DOHH2 (cell line): ENCODE measurements at regions not wholly inside any gene's neighbourhood (a gene's known extent, or its start where the extent isn't known, plus 50 kb on each side); places are given as distances from the start of the nearest gene placed in this dataset.

Source experiments
- H3F3A ChIP-seq: fragments of 200-600 bp; sonication (generic), shearing (Covaris generic); 2 replicates; pipeline ENCODE4 v1.6.0; 2016; ENCODE audit warnings: antibody characterized with exemption, mild to moderate bottlenecking; ENCODE audit not compliant: control insufficient read depth, insufficient read depth
- H3K27ac ChIP-seq: fragments of 200-600 bp; sonication (generic); 2 replicates; pipeline ENCODE4 v1.5.1; 2014; ENCODE audit warnings: low read depth, mild to moderate bottlenecking, low read length, moderate library complexity
- H3K27me3 ChIP-seq: fragments of 200-600 bp; sonication (generic); 2 replicates; pipeline ENCODE4 v1.6.1; 2014; ENCODE audit warnings: mild to moderate bottlenecking, low read length, mixed read lengths; ENCODE audit not compliant: control insufficient read depth
- H3K36me3 ChIP-seq: fragments of 200-600 bp; sonication (generic); 2 replicates; pipeline ENCODE4 v1.6.1; 2014; ENCODE audit warnings: mild to moderate bottlenecking, low read length, moderate library complexity, mixed read lengths; ENCODE audit not compliant: control insufficient read depth
- H3K4me1 ChIP-seq: fragments of 200-600 bp; sonication (generic); 2 replicates; pipeline ENCODE4 v1.6.1; 2014; ENCODE audit warnings: mild to moderate bottlenecking, low read length, mixed read lengths; ENCODE audit not compliant: control insufficient read depth
- H3K4me2 ChIP-seq: fragments of 200-600 bp; sonication (generic); 2 replicates; pipeline ENCODE4 v1.6.0; 2014; ENCODE audit warnings: mild to moderate bottlenecking, low read length, moderate library complexity
- H3K4me3 ChIP-seq: fragments of 200-600 bp; sonication (generic); 2 replicates; pipeline ENCODE4 v1.5.1; 2014; ENCODE audit warnings: mild to moderate bottlenecking, low read length, mixed read lengths
- H3K79me2 ChIP-seq: fragments of 200-600 bp; sonication (generic); 2 replicates; pipeline ENCODE4 v1.6.1; 2014; ENCODE audit warnings: mild to moderate bottlenecking, low read length, mixed read lengths; ENCODE audit not compliant: control insufficient read depth
- H3K9me2 ChIP-seq: fragments of 200-600 bp; sonication (generic); replicated peaks from 2 replicates; pipeline ENCODE4 v1.6.1; 2014; ENCODE audit warnings: mild to moderate bottlenecking, low read length, mixed read lengths; ENCODE audit not compliant: control insufficient read depth
- H3K9me3 ChIP-seq: fragments of 200-600 bp; sonication (generic); 2 replicates; pipeline ENCODE4 v1.6.1; 2014; ENCODE audit warnings: antibody characterized with exemption, low read length, mixed read lengths; ENCODE audit not compliant: control insufficient read depth, insufficient read depth
- H4K20me1 ChIP-seq: fragments of 200-600 bp; sonication (generic); 2 replicates; pipeline ENCODE4 v1.6.0; 2014; ENCODE audit warnings: low read depth, mild to moderate bottlenecking, antibody characterized with exemption, low read length, moderate library complexity; ENCODE audit not compliant: control insufficient read depth, insufficient read depth
- CTCF ChIP-seq: fragments of 200-600 bp; sonication (generic); IDR thresholded peaks from one replicate; pipeline ENCODE4 v1.5.1; 2014; ENCODE audit warnings: antibody characterized with exemption, mild to moderate bottlenecking, low read depth, low read length; ENCODE audit not compliant: poor library complexity, severe bottlenecking
- EZH2phosphoT487 ChIP-seq: fragments of 200-600 bp; sonication (generic); IDR thresholded peaks from 2 replicates; pipeline ENCODE4 v1.6.1; 2017; ENCODE audit warnings: borderline replicate concordance, mild to moderate bottlenecking, antibody characterized with exemption, low read length, moderate library complexity, mixed read lengths

- TF ChIP-seq CTCF (no peak), EZH2phosphoT487 (no peak)
- H3F3A ChIP-seq, result no peaks in the 10 kb centered on the region
Measured at GRCh38 chr6:148110925-148111324, 231.7 kb upstream of the SASH1 start.

GRCh38 chr6:148112851-148113319 is 229.8 kb upstream of the SASH1 start:
- Histone ChIP-seq H3K27ac (no peak overlapping the region), H3K4me2 (no peak overlapping the region), H4K20me1 (no peaks in the 10 kb centered on the region), H3K36me3 (no peaks in the 10 kb centered on the region), H3K9me2 (no peaks in the 10 kb centered on the region), H3K9me3 (no peaks in the 10 kb centered on the region), H3K4me1 (no peaks in the 10 kb centered on the region), H3K27me3 (no peaks in the 10 kb centered on the region), H3K4me3 (no peak overlapping the region), H3K79me2 (no peaks in the 10 kb centered on the region), H3F3A (no peaks in the 10 kb centered on the region)
- TF ChIP-seq CTCF, result no peak
- TF ChIP-seq EZH2phosphoT487, result no peak

More at GRCh38 chr6:148110925-148111324, 231.7 kb upstream of the SASH1 start:
- Histone ChIP-seq H3K4me1 (no peaks in the 10 kb centered on the region), H3K27ac (no peak overlapping the region), H3K9me3 (no peaks in the 10 kb centered on the region), H3K36me3 (no peaks in the 10 kb centered on the region), H3K9me2 (no peaks in the 10 kb centered on the region), H3K27me3 (no peaks in the 10 kb centered on the region), H3K4me2 (no peak overlapping the region), H3K4me3 (no peak overlapping the region), H4K20me1 (no peaks in the 10 kb centered on the region), H3K79me2 (no peaks in the 10 kb centered on the region)

- Histone ChIP-seq H3K36me3 (no peaks in the 10 kb centered on the region), H3K4me2 (no peak overlapping the region), H3K9me3 (no peaks in the 10 kb centered on the region), H3K4me3 (no peak overlapping the region), H3K4me1 (no peaks in the 10 kb centered on the region), H4K20me1 (no peaks in the 10 kb centered on the region), H3K9me2 (no peaks in the 10 kb centered on the region), H3F3A (no peaks in the 10 kb centered on the region), H3K27ac (no peak overlapping the region), H3K27me3 (no peaks in the 10 kb centered on the region), H3K79me2 (no peaks in the 10 kb centered on the region)
- TF ChIP-seq CTCF (no peak), EZH2phosphoT487 (no peak)
Measured at GRCh38 chr6:148116001-148116400, 226.6 kb upstream of the SASH1 start.

GRCh38 chr6:148118244-148118643 is 224.4 kb upstream of the SASH1 start:
- Histone ChIP-seq H3K36me3 (no peaks in the 10 kb centered on the region), H3K9me2 (no peaks in the 10 kb centered on the region), H4K20me1 (no peaks in the 10 kb centered on the region), H3K9me3 (no peaks in the 10 kb centered on the region), H3K4me2 (no peak overlapping the region), H3K27ac (no peak overlapping the region), H3K27me3 (no peaks in the 10 kb centered on the region), H3K79me2 (no peaks in the 10 kb centered on the region), H3K4me1 (no peaks in the 10 kb centered on the region), H3F3A (no peaks in the 10 kb centered on the region), H3K4me3 (no peak overlapping the region)
- no peak for TF ChIP-seq EZH2phosphoT487
- no peak for TF ChIP-seq CTCF
